Skin epidermis (tissue), 12 donors: ENCODE measurements at regions not wholly inside any gene's neighbourhood (a gene's known extent, or its start where the extent isn't known, plus 50 kb on each side); places are given as distances from the start of the nearest gene placed in this dataset.
"Not testable (repeated sequence)": the region's sequence is repeated elsewhere in the genome, so short reads cannot be mapped to it uniquely, and the experiment has no call there.

Source experiments
- H3K27ac ChIP-seq, 21 experiments: fragments of 200-600 bp; sonication (generic) in 11 of 21; one replicate each; pipeline ENCODE4 v1.5.0; 2020; ENCODE audit warnings: mild to moderate bottlenecking in 3 of 21, inconsistent platforms in 2 of 21, moderate library complexity in 2 of 21
- H3K4me3 ChIP-seq, 7 experiments: fragments of 200-600 bp; sonication (generic) in 2 of 7; one replicate each; pipeline ENCODE4 v1.5.0; 2020; ENCODE audit warnings: inconsistent platforms in 2 of 7, mild to moderate bottlenecking in 2 of 7, moderate library complexity in 1 of 7

DNA sequence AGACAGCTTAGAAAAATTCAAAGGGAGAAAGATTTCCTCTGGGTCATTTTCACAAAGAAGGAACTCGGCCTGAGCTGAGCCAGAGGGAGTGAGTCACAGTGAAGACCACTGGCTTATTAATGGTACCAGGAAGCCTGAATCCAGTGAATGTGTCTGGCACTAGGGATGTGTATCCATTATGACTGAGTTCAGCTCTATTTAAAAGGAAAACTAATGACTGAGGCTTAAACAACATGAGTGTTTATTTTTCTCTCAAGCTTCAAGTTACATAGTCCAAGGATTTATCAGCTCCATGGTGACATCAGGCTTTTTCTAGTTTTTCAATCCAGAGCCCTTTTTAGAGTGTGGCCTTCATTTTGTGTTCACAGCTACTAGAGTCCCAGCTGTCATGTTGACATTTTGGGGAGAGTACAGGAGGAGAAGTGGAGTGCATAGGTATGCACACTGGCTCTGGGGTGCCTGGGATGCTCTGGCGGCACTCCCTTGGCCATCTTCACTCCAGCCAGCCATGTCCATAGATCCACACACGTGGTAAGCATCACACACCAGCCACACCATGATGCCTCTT is 159.5 kb upstream of the ERCC6L2 start:
- Histone ChIP-seq H3K4me3 (no peak overlapping the region), H3K27ac (no peak overlapping the region)

DNA sequence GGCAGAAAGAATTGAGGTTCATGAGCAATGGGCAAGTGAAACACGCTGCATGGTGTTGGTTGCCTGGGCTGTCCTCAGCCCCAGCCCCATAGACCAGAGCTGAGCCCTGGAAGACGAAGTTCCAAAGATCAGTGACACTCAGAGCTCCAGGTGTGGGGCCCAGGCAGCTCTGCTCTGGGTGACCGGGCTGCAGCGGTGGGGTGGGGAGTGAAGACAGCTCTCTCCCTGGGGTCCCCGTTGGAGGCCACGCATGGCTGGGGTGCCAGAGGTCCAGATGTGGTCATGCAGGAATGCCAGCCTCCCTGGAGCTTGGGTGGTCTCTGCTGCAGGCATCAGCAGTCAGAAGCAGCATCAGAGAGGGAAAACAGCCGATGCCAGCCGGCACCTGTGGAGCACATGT is 165.0 kb upstream of the ERCC6L2 start:
- no peak overlapping the region for H3K4me3 ChIP-seq
- no peak overlapping the region for H3K27ac ChIP-seq

DNA sequence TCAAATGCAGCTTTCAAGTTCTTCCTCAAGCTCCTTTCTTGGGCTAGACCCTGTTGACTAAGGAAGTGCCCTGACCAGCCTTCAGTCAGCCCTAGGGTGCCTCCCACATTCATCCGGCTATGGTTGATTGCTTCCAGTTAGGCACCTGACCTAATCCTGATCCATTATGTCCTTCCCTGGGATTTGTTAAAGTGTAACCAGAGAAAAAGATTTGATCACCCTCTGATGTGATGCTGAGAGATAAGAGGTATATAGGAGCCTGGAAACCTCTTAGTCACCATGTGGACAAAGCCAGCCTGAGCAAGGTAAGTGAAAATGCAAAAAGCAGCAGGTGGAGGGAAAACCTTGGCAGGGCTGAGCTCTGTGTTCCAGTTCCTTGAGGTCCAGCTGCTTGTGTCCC is 178.8 kb upstream of the ERCC6L2 start:
- no peak overlapping the region for H3K4me3 ChIP-seq
- no peak overlapping the region for H3K27ac ChIP-seq

DNA sequence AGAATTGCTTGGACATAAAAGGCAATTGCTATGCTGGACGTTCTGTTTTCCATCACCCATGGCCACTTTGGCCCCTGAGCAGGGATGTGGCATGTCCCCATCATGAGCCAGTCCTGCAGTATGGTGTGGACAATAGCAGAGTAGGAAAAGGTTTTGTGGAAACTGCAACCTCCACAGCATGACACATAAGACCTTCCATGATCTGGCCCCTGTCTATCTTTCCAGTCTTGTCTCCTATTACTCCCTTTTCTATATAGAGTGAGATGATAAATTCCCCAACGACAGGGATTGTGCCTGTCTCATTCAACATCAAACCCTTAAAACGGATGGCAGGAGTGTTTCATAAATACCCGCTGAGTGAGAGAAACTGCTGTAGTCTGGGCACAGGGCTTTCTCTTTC is 174.7 kb upstream of the PTCH1 start:
- Histone ChIP-seq H3K27ac (no peak overlapping the region), H3K4me3 (no peak overlapping the region)

DNA sequence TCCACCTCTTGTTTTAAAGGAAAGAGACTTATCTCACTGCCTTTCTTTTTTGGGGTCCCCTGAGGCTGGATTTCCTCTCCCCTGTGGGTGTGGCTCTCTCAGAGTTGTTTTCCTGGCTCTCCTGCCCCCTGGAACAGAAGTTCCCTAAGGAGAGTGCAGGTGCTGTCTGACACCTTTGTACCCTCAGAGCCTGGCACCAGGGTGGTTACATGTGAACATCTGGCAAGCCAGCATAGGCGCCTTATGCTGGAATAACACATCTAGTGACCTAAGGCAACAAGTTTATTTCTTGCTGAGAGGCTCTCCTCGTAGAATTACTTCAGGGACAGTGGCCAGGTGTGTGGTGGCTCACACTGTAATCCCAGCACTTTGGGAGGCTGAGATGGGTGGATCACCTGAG is 172.9 kb upstream of the PTCH1 start:
- Histone ChIP-seq H3K27ac (no peak overlapping the region), H3K4me3 (no peak overlapping the region)

DNA sequence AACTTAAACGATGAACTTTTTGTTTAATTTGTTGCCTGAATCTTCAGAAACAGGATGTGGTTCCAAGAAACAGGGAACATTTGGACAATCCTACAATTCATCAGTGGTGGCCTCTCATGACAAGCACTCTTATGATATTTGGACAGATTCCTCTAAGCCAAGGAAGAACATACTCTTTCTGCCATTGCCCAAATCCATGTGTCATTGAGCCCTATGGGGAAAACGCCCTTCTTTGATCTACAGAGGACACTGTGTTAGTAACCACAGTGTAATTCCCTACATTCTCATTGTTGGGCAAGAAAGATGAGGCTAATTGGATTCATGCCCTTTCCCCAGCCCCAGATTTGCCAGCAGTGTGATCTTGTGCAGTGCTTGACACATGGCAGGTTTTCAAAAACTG is 167.7 kb upstream of the PTCH1 start:
- H3K4me3 ChIP-seq = no peak overlapping the region
- H3K27ac ChIP-seq = no peak overlapping the region

DNA sequence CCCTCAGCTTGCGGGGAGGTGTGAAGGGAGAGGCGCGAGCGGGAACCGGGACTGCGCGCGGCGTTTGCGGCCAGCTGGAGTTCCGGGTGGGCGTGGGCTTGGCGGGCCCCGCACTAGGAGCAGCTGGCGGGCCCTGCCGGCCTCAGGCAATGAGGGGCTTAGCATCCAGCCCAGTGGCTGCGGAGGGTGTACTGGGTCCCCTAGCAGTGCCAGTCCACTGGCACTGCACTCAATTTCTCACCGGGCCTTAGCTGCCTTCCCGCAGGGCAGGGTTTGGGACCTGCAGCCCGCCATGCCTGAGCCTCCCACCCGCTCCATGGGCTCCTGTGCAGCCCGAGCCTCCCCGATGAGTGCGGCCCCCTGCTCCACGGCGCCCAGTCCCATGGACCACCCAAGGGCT is 163.5 kb upstream of the PTCH1 start:
- not testable (repeated sequence) for H3K27ac ChIP-seq, H3K4me3 ChIP-seq

DNA sequence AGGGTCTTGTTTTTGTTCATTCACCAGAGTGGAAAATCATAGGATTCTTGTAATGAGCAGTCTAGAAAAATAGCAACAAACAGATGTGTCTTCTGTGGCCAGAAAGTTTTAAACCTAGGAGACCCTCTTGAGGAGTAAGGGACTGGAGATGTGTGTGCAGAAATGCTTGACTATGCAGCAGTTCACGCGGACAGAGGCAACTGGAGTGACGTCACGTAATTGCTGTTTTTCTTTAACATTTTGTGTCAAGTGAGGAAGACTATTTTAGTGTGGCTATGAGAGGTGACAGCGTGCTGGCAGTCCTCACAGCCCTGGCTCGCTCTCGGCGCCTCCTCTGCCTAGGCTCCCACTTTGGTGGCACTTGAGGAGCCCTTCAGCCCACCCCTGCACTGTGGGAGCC is 163.1 kb upstream of the PTCH1 start:
- Histone ChIP-seq H3K4me3 (no peak overlapping the region), H3K27ac (no peak overlapping the region)

DNA sequence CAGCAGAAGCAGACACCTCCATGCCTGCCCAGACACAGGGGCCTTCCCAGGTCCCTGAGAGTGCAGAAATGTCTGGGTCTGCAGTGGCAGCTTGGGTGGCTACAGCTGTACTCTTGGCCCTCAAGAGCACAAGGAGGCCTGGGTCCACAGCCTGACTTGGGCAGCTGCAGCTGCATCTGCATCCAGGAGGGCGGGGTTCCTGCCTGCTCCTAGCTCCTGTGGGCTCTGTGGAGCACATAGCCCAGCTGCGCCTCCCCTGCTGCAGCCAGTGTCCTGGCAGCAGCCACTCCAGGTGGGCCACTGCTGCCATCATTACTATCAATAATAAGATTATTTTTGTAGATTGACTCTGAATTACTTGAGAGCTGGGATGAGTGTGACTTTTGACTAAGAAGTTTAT is 162.0 kb upstream of the PTCH1 start:
- Histone ChIP-seq H3K27ac (no peak overlapping the region), H3K4me3 (no peak overlapping the region)

DNA sequence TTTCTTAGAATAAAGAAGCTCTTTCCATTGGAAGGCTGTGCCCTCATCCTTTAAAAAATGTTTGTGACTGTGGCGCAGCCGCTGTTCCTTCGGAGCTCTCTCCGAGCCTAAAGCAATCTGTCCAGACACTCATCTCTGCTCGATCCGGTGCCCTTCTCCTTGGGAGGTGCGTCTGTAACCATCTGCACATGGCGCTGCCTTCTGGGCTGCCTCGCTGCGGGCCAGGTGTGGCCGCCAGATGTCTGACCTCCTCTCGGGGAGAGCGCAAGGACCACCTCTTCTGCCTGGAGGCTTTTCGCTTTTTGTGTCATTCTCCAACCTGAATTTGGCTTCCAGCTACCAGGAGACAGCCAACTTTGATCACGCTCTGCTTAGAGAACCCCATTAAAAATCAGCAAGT is 153.4 kb upstream of the PTCH1 start:
- no peak overlapping the region for H3K4me3 ChIP-seq
- H3K27ac ChIP-seq = no peak overlapping the region

DNA sequence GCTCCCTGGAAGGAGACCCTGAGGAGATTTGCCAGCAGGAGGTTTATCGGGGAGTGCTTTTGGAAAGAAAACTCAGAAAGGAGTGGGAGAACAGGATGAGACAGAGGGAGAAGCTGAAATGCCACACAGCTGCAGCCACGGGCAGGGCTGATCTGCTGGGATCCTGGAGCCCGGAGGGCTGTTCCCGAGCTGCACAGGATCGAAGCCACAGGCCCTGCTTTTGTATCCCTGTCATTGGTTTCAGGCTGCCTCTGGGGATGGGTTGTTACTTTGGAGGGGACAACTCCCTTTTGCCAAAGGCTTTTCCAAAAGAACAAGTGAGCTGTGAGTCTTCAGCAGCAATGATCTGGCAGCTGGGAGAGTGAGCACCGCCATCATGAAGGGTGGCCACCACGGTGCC is 152.5 kb upstream of the PTCH1 start:
- no peak overlapping the region for H3K27ac ChIP-seq
- no peak overlapping the region for H3K4me3 ChIP-seq

DNA sequence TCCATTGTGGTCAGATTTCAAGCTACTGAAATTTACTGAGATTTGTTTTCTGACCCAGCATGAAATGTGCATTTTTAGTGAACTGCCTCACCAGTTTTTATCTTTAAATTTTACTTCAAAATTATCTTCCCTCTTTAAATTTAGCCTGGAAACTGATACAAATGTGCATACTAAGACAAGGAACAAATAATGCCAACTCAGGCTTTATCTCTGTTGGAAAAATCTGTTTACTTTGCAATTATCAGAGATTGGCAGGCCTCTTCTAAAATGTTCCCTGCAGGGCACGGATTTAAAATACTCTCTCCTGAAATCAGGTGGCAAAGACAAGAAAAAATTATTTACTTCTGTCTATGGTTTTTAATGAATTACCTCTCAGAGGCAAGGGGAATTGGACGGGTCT is 151.0 kb upstream of the PTCH1 start:
- no peak overlapping the region for H3K27ac ChIP-seq
- no peak overlapping the region for H3K4me3 ChIP-seq

DNA sequence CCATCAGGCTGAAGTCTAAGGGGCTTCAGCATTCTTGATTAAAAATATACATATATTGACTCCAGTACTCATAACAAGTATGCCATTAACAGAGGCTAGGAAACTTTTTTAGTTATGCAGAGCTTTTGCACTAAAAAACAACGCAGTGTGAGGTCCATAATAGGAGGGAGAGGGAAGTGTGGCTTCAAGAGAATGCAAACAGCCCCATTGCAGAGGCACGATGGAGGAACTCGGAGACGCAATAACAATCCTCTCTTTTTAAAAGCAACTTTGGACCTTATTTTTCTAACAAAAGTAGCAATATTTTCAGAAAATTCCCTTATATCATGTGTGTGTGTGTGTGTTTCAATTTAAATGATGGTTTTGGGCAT is 150.0 kb upstream of the PTCH1 start:
- Histone ChIP-seq H3K4me3 (no peak overlapping the region), H3K27ac (no peak overlapping the region)

DNA sequence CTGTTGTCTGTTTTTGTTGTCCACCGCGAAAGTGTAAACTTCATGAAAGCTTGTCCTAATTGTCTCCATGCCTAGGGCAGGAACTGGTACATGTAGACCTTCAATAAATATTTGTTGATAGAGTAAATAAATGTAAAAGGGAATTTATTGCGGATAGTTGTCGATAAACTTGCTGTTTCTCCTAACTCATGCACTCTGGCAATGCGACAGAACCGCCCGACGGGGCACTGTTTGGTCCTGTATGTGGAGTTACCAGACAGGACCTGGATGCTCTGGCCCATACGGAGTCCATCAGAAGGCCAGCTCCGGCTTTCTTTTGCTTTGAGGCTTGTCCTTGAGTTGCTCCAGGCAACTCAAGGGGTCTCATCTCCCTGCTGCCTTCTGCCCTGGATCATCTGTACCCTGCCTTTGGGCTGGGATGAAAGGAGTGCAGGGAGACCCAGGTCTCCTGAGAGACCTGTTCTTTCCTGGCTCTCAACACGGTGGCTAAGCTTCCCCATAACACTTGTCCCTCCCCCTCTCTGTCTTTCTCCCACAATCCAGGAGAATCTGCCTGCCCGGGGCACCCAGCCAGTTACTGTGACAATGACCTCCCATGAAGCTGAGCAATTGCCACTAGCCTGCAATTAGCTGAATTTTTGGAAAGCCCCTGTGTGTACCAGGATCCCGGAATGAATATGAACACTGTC is 149.5 kb upstream of the PTCH1 start:
- Histone ChIP-seq H3K27ac (no peak overlapping the region), H3K4me3 (no peak overlapping the region)

DNA sequence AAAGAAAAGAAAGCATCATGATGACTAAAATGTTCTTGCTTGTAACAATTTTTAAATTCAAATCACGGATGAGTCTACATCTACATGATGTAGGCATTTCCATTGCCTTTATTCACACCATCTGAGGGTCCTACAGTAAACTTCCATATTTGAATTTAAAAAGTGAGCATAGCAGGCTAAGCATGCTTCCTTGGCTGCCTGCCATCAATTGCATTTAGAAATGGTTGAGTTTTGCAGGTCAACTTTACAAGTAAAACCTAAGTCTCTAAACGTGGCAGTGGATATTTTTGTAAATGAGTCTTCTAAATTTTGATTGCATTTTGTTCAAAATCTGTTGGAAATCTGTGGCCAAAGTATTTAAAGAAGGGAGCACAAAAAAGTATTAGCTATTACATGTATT is 136.5 kb upstream of the PTCH1 start:
- Histone ChIP-seq H3K27ac (no peak overlapping the region), H3K4me3 (no peak overlapping the region)

DNA sequence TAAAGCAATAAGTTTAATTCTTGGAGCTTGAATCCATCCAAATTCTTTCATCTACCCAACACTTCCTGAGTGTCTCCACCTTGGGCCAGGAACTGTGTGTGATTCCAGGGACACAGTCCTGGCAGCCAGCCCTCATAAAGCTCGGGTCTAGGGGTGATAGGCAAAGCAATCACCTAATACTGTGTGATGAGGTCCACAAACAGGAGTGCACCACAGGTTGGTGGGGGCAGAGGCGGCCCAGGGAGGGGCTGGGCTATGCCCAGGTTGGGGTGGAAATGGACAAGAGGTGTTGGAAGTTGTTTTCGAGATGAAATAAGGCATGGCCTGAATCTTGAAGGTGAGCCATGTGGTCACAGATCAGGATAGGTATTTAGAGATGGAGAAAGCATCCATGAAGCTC is 133.9 kb upstream of the PTCH1 start:
- H3K4me3 ChIP-seq = no peak overlapping the region

DNA sequence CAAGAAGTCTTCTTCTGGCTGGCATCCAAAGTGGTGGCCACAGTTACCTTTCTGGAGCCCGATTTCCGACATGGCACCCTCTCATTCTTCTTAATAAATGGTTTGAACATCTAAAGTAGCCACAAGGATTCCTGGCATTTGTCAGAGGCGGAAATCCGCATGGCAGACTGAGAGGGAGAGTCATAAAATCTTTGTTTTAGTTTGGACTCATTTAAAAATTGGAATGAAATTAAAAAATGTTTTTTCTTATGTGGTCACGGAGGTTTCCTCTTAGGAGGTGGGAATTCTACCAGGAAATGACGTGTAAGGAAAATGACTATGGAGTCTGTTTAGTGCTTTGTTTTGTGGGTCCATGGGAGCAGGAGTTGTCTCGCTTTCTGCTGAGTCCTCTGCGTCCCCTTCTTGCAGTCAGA is 133.0 kb upstream of the PTCH1 start:
- Histone ChIP-seq H3K27ac (peak overlapping the region in 7 of 21 experiments; percentile 1 to 60 (median 40)), H3K4me3 (peak overlapping the region in 3 of 7 experiments; percentile 6 to 13 (median 10))

More for the DNA sequence above, 133.9 kb upstream of the PTCH1 start:
- H3K27ac ChIP-seq = no peak overlapping the region

DNA sequence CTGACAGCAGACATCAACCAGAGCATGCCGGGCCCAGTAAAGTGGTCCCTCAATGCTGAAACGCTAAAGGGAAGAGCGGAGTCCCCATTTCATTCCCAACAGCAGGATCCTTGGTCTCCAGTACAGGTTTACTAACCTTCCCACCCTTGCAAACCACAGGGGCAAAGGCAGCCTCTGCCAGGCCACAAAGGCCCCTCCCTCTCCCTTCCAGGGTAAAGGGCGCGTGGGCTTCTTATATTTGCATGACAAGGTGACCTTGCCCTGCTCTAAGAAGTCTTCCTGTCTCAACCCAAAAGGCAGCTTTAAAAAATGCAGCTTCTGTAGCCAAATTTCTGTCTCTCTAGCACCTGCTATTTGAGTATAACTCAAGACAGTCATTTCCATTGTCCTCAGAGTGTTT is 131.5 kb upstream of the PTCH1 start:
- no peak overlapping the region for H3K27ac ChIP-seq
- H3K4me3 ChIP-seq = no peak overlapping the region

DNA sequence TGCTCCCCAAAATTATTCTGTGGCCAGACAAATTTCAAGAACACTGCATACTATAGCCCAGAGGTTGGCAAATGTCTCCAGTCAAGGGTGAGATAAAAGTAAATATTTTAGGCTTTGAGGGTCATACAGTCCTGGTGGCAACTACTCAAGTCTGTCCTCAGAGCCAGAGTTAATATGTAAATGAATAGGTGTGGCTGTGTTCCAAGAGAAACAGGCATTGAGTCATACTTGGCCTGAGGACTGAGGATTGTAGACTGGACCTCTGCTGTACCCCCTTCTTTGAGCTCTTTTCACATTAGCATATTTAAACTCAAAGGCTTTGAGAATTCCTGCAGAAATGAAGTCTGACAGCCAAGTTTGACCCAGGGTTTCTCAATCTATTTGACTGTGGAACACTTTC is 129.2 kb upstream of the PTCH1 start:
- H3K27ac ChIP-seq = no peak overlapping the region
- no peak overlapping the region for H3K4me3 ChIP-seq

DNA sequence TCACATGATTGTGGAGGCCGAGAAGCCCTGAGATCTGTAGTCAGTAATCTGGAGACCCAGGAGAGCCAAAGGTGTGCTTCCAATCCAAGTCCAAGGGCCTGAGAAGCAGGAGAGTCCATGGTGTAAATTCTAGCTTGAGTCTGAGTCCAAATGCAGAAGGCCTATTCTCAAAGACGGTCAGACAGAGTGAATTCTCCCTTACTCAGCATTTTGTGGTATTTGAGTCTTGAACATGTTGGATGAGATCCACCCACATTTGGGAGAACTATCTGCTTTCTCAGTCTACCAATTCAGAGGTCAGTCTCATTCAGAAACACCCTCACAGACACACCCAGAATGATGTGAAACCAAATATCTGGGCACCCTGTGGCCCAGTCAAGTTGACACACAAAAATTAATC is 128.8 kb upstream of the PTCH1 start:
- no peak overlapping the region for H3K4me3 ChIP-seq
- H3K27ac ChIP-seq = no peak overlapping the region

DNA sequence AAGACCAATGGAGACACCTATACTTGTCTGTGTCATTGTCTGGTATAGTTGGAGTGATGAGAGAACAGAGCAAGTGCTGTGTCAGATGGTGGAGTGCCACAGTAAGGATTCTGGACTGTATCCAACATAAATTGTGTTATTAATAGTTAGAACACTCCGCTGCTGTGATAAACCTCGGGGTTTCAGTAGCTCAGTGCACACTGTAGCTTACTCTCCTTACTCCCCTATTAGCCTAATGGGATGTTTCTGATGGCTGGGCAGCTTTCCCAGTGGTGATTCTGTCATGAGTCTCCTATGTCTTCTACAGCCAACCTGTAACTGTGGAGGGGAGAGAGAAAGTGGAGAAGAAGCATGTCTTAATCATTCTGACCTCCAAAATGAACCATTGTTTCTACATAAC is 127.6 kb upstream of the PTCH1 start:
- Histone ChIP-seq H3K4me3 (no peak overlapping the region), H3K27ac (no peak overlapping the region)

DNA sequence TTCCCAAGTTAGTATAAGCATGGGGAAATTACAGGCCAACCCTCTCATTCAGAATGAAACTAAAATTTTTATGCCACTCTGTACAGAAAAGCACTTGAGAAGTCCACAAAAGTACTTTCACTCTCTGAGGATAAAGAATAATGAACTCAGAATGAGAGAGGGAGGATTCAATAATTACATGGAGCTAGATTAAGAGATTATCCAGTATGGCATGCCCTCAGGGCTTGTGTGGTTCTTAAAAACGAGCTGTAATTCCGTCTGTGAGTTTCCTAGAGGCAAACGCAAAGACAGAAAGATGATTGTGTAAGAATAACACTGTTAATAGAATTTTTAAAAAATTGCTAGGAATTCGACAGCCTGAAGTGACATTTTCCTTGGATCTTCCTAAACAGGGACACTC is 126.8 kb upstream of the PTCH1 start:
- Histone ChIP-seq H3K27ac (no peak overlapping the region), H3K4me3 (no peak overlapping the region)
